HCT116 (cell line): ENCODE measurements at regions not wholly inside any gene's neighbourhood (a gene's known extent, or its start where the extent isn't known, plus 50 kb on each side); places are given as distances from the start of the nearest gene placed in this dataset.

Experiments
- ATAC-seq: fragments of 200-7000 bp; cut with Tn5 transposase; 2 replicates; pipeline ENCODE4 v1.9.1; 2020; ENCODE audit warnings: mild to moderate bottlenecking, moderate library complexity
- BruUV-seq: library from RNA; stranded (reverse); fragments of 400-500 nt; replicated peaks from 2 replicates; lab custom pipeline; 2021; lab: Mats Ljungman, UMichigan
- CTCF ChIA-PET: fragments of 300-600 bp; sonication (Branson Sonifier 250); formaldehyde crosslinking; loops from one replicate; lab custom pipeline; 2021; ENCODE audit warnings: antibody characterized with exemption; lab: Charles Lee
- POLR2A ChIA-PET: fragments of 300-600, 350-600 bp; sonication (Branson Sonifier 250); formaldehyde crosslinking; loops from one replicate; lab custom pipeline; 2021; ENCODE audit warnings: antibody characterized with exemption; lab: Charles Lee
- RAD21 ChIA-PET, 2 experiments: fragments of 300-600 bp; sonication (Branson Sonifier 250); formaldehyde crosslinking; loops; one replicate each; lab custom pipeline; 2023; ENCODE audit warnings: low total read pairs in 2 of 2; ENCODE audit not compliant: uncharacterized antibody in 2 of 2, unreplicated experiment in 2 of 2, low non-redundant PET in 1 of 2; lab: Charles Lee
- DNase-seq: peaks from one replicate; pipeline ENCODE4 v3.0.0-alpha.2; 2010; ENCODE audit warnings: low read depth, low spot score
- H2AFZ ChIP-seq: fragments of 200-600 bp; shearing (Covaris generic), sonication (generic); 2 replicates; pipeline ENCODE4 v1.6.1; 2017; ENCODE audit warnings: low read depth, mixed run types, mixed read lengths, antibody characterized with exemption, low read length; ENCODE audit not compliant: poor library complexity, severe bottlenecking
- H3K27ac ChIP-seq: 2 replicates; pipeline ENCODE4 v1.5.1; 2012; ENCODE audit warnings: low read depth, low read length
- H3K27me3 ChIP-seq: fragments of 200-600 bp; sonication (generic); 2 replicates; pipeline ENCODE4 v1.6.1; 2016; ENCODE audit warnings: mixed run types, low read length, mixed read lengths; ENCODE audit not compliant: insufficient read depth
- H3K36me3 ChIP-seq, 2 experiments: fragments of 200-500 bp in 1 of 2; fragments of 200-600 bp in 1 of 2; sonication (Bioruptor generic) in 1 of 2; sonication (generic) in 1 of 2; 2 replicates each; pipeline versions ENCODE4 v1.5.1 to v1.6.1; 2014 to 2016; ENCODE audit warnings: low read length in 2 of 2, inconsistent platforms in 1 of 2, mixed read lengths in 1 of 2, mixed run types in 1 of 2; ENCODE audit not compliant: insufficient read depth in 2 of 2, control insufficient read depth in 1 of 2
- H3K4me1 ChIP-seq, 2 experiments: fragments of 200-600 bp in 1 of 2; sonication (generic) in 1 of 2; 2 replicates each; pipeline versions ENCODE4 v1.5.1 to v1.6.1; 2012 to 2017; ENCODE audit warnings: low read length in 2 of 2, inconsistent platforms in 1 of 2, mild to moderate bottlenecking in 1 of 2, mixed read lengths in 1 of 2, mixed run types in 1 of 2, moderate library complexity in 1 of 2; ENCODE audit not compliant: insufficient read depth in 2 of 2, control insufficient read depth in 1 of 2
- H3K4me2 ChIP-seq: fragments of 200-600 bp; sonication (generic); 2 replicates; pipeline ENCODE4 v1.6.1; 2017; ENCODE audit warnings: mixed run types, low read length, mixed read lengths
- H3K4me3 ChIP-seq, 2 experiments: fragments of 200-600 bp in 1 of 2; sonication (generic) in 1 of 2; replicated peaks in 1 of 2; 2 replicates each; pipeline ENCODE4 v1.5.1; 2011 to 2016; ENCODE audit warnings: low read length in 2 of 2, control low read depth in 1 of 2, low read depth in 1 of 2, mild to moderate bottlenecking in 1 of 2, mixed read lengths in 1 of 2, mixed run types in 1 of 2
- H3K79me2 ChIP-seq: fragments of 200-600 bp; sonication (generic); 2 replicates; pipeline ENCODE4 v1.6.1; 2017; ENCODE audit warnings: mild to moderate bottlenecking, mixed run types, low read length, moderate library complexity, mixed read lengths; ENCODE audit not compliant: insufficient read depth
- H3K9ac ChIP-seq: fragments of 200-600 bp; sonication (generic); 2 replicates; pipeline ENCODE4 v1.6.1; 2016; ENCODE audit warnings: low read length, mixed read lengths
- H3K9me2 ChIP-seq: fragments of 200-600 bp; sonication (generic), shearing (Covaris generic); 2 replicates; pipeline ENCODE4 v1.6.1; 2017; ENCODE audit warnings: mixed run types, mild to moderate bottlenecking, moderate library complexity; ENCODE audit not compliant: insufficient read depth
- H3K9me3 ChIP-seq, 2 experiments: fragments of 200-500 bp in 1 of 2; fragments of 200-600 bp in 1 of 2; sonication (Bioruptor generic) in 1 of 2; sonication (generic) in 1 of 2; 2 replicates each; pipeline ENCODE4 v1.6.1; 2014 to 2017; ENCODE audit warnings: low read length in 2 of 2, mixed read lengths in 2 of 2, inconsistent platforms in 1 of 2, low read depth in 1 of 2, mild to moderate bottlenecking in 1 of 2, mixed run types in 1 of 2, moderate library complexity in 1 of 2; ENCODE audit not compliant: control insufficient read depth in 1 of 2, insufficient read depth in 1 of 2
- H4K20me1 ChIP-seq: fragments of 200-600 bp; sonication (generic), shearing (Covaris generic); 2 replicates; pipeline ENCODE4 v1.6.1; 2017; ENCODE audit warnings: mixed run types, mild to moderate bottlenecking, moderate library complexity; ENCODE audit not compliant: insufficient read depth
- CEBPB ChIP-seq: IDR thresholded peaks from 2 replicates; pipeline ENCODE4 v1.6.1; 2012; ENCODE audit warnings: low read depth
- REST ChIP-seq: IDR thresholded peaks from 2 replicates; pipeline ENCODE4 v1.6.1; 2012; ENCODE audit warnings: low read depth
- intact Hi-C: fragments of 100-400 bp; cut with micrococcal nuclease; formaldehyde crosslinking; loops from 2 replicates; pipeline ENCODE4 v1.10.0; 2022
- TF ChIP-seq, protein P1 (sequence below), 3 experiments: fragments of 200-600 bp in 1 of 3; sonication (generic) in 1 of 3; IDR thresholded peaks in 2 of 3; conservative IDR thresholded peaks in 1 of 3; 2 replicates each; pipeline ENCODE4 v1.5.1; 2012 to 2017; ENCODE audit warnings: low read depth in 2 of 3, low read length in 2 of 3, antibody characterized with exemption in 1 of 3, borderline replicate concordance in 1 of 3, control low read depth in 1 of 3, mild to moderate bottlenecking in 1 of 3, mixed read lengths in 1 of 3, mixed run types in 1 of 3, moderate library complexity in 1 of 3; ENCODE audit not compliant: insufficient read depth in 1 of 3
- TF ChIP-seq, protein P2 (sequence below): IDR thresholded peaks from 2 replicates; pipeline ENCODE4 v1.6.1; 2012

DNA sequence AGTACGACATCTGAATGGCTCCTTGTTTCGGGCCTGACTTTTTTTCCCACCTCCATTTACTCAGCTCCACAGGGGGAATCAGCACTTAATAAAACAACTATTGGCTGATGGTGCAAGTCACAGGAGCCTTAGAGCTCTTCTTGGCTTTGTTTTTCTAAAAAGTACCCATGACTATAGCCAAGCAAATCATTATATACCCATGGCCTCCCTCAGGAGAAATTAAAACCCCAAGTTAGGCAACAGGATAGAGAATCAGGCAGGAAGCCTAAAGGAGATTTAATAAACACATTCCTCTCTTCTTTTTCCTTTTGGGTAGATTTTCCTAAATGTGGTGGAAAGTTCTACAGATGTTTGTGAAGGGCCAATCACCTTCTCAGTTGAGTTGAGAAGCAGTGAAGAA, 91.9 kb upstream of the RBPJ start:
- no peak for ATAC-seq
- TF ChIP-seq, protein P1, sequence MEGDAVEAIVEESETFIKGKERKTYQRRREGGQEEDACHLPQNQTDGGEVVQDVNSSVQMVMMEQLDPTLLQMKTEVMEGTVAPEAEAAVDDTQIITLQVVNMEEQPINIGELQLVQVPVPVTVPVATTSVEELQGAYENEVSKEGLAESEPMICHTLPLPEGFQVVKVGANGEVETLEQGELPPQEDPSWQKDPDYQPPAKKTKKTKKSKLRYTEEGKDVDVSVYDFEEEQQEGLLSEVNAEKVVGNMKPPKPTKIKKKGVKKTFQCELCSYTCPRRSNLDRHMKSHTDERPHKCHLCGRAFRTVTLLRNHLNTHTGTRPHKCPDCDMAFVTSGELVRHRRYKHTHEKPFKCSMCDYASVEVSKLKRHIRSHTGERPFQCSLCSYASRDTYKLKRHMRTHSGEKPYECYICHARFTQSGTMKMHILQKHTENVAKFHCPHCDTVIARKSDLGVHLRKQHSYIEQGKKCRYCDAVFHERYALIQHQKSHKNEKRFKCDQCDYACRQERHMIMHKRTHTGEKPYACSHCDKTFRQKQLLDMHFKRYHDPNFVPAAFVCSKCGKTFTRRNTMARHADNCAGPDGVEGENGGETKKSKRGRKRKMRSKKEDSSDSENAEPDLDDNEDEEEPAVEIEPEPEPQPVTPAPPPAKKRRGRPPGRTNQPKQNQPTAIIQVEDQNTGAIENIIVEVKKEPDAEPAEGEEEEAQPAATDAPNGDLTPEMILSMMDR (IDR thresholded peaks at IDR 0.05 in 2 of 3, conservative IDR thresholded peaks at IDR 0.05 in 1 of 3; ENCODE audit: borderline replicate concordance in 1 of 3, insufficient read depth in 1 of 3, low read depth in 2 of 3, low read length in 2 of 3): no peak
- no peak for TF ChIP-seq REST
- TF ChIP-seq, all 23 proteins: peak for 0
- H2AFZ ChIP-seq: no peak overlapping the region
- no peak for DNase-seq
- intact Hi-C loops: no loop called here
- no peaks in the 10 kb centered on the region for H3K4me1 ChIP-seq
- no peak overlapping the region for H3K4me2 ChIP-seq
- no peak overlapping the region for H3K27ac ChIP-seq
- no peaks in the 10 kb centered on the region for H3K79me2 ChIP-seq
- no peak overlapping the region for H3K4me3 ChIP-seq
- no peaks in the 10 kb centered on the region for H4K20me1 ChIP-seq
- RAD21 ChIA-PET: no interaction called here
- H3K9me2 ChIP-seq: no peaks in the 10 kb centered on the region
- no peaks in the 10 kb centered on the region for H3K36me3 ChIP-seq
- POLR2A ChIA-PET: no interaction called here
- no peak overlapping the region for H3K9ac ChIP-seq
- H3K9me3 ChIP-seq: no peaks in the 10 kb centered on the region
- BruUV-seq: no TSS peak
- CTCF ChIA-PET: no interaction called here
- H3K27me3 ChIP-seq: no peaks in the 10 kb centered on the region

- no peaks in the 10 kb centered on the region for H3K4me1 ChIP-seq
- H3K4me3 ChIP-seq: no peak overlapping the region
- no TSS peak for BruUV-seq
- H3K27me3 ChIP-seq: no peaks in the 10 kb centered on the region
- no peaks in the 10 kb centered on the region for H4K20me1 ChIP-seq
- intact Hi-C loops: no loop called here
- TF ChIP-seq, protein P2, sequence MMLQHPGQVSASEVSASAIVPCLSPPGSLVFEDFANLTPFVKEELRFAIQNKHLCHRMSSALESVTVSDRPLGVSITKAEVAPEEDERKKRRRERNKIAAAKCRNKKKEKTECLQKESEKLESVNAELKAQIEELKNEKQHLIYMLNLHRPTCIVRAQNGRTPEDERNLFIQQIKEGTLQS: no peak
- no peak for TF ChIP-seq CEBPB
- H3K36me3 ChIP-seq: no peaks in the 10 kb centered on the region
- no peak overlapping the region for H3K27ac ChIP-seq
- no peak overlapping the region for H3K4me2 ChIP-seq
- CTCF ChIA-PET: no interaction called here
- RAD21 ChIA-PET: no interaction called here
- no peaks in the 10 kb centered on the region for H3K9me2 ChIP-seq
- no peaks in the 10 kb centered on the region for H3K79me2 ChIP-seq
- H3K9ac ChIP-seq: no peak overlapping the region
- DNase-seq (no peak), ATAC-seq (no peak)
- H2AFZ ChIP-seq: no peak overlapping the region
- H3K9me3 ChIP-seq: no peaks in the 10 kb centered on the region
- POLR2A ChIA-PET: no interaction called here
These were observed 90.8 kb upstream of the RBPJ start for GRCh38 chr4:26229974-26230373.
